CD1c-positive myeloid dendritic cell (primary cell): ENCODE measurements at regions not wholly inside any gene's neighbourhood (a gene's known extent, or its start where the extent isn't known, plus 50 kb on each side); places are given as distances from the start of the nearest gene placed in this dataset.

Experiments used
- DNase-seq: peaks from one replicate; pipeline ENCODE4 v3.0.0-alpha.2; 2016; ENCODE audit errors: extremely low spot score

DNA sequence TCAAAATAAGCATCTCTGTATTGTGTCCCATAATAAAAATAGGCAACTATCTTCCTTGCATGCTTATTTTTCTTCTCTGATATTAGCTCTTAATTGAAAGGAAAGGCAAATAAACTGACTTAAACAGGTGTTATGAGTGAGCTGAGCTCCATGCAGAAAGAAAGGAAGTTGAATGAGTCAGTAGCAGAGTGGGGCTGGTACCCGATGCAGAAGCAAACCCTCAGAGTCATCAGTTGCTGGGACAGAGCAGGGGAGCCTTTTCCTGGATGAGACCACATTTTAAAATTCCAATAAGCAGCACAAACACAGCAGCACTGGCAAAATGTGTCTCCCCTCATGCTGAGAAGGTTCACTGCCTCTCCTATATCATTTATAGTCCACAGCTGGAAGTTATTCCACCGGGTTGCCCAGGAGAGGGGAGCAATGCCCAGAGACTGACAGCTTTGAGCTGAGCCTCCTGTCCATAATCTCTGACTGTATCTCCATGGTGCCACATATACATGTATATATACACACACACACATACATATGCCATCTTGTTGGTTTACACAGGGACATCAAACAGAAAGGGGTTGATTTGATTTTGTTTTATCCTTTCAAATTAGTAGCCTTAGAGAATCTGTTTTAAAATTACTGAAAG is 274.3 kb upstream of the PPARGC1A start:
- no peak for DNase-seq

- DNase-seq: no peak
These were observed 273.5 kb upstream of the PPARGC1A start for GRCh38 chr4:24163314-24163713.

DNA sequence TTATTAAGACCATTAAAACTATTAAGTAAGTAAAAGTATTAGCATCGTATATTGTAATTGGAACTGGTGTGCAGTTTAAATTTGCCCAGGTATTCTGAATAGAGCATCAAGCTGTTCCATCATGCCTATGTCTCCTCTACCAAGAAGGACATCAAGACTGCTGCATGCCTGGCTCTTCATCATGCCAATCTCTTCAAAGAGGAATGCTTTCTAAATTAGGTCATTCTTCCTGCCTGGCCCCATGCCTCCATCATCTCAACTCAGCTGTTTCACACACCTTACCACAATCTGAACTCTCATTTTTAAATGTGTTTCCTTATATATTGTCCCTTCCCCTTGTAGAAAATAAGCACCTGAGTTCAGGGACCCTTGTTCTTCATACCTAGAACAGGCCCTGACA is 270.5 kb upstream of the PPARGC1A start:
- DNase-seq: no peak

DNA sequence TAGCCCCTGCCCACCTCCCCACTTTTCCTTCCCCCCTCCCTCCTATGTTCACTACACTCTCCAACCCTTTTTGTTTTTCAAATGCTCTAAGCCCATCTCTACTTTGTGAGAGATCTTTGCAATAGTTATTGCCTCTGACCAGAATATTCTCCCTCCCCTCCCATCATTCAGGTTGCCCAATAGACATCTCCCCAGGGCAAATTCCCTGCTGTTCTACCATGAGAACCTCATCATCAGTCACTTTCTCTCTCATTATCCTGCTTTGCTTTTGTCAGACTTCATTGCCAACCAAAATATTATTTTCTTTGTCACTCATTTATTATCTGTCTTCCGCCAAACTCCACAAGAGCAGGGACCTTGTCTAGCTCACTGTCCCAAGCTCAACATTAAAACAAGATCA is 268.2 kb upstream of the PPARGC1A start:
- no peak for DNase-seq

DNA sequence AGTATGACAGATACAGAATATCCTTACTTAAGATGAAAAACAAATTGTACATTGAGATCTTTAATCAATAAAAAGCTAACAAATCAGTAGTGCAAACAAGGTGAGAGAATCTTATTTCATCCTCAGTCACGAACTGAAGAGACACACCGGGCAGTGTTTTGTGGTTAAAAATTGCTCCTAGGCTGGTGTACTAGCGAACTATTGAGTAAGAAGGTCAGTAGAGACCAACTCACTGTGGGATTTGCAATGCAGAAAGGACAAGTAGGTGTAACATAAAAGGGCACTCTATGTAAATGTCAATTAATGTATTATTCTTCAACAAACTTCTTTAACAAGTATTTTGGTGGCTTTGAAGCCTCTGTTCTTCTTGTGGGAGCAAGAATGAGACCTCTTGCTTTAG is 260.2 kb upstream of the PPARGC1A start:
- DNase-seq: no peak

DNA sequence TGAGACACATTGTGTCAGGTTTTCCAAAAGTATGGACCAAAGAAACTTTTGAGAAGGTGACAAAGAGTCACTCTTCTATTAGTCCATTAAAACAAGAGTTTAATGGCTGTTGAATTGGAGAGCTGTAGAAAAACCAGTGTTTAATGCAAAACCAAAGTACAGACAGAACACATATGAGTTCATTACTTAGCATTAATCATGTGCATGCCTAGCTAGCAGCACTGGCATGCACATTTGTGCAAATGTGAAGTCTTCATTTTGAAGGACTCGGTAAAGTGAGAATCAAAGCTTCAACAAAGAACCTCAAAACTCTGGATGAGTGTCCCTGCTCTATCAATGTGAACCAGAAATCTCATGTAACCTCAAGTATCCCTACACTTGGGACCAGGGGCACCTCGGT is 256.3 kb upstream of the PPARGC1A start:
- DNase-seq: no peak

- no peak for DNase-seq
These were observed 255.7 kb upstream of the PPARGC1A start for GRCh38 chr4:24145591-24145990.

DNA sequence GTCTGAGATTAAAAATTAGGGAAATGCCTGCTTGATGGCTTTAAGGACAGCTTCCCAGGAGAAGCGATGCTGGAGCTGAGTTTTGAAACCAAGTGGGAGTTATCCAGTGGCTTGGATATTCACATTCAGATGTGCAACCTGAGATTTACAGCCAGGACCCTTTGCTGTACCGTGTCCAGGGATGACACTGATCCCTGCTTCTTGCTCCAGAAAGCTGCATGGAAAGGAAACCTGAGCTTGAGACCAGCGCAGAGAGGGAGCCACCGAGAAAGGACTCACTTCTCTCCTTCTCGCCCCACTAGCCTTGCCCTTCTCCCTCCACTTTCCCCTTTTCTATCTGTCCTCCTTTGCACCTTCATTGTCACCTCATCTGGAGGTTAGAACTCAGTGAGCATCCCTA is 254.5 kb upstream of the PPARGC1A start:
- DNase-seq: no peak

GRCh38 chr4:24143741-24144140 is 253.9 kb upstream of the PPARGC1A start:
- no peak for DNase-seq

GRCh38 chr4:24141836-24142235 is 252.0 kb upstream of the PPARGC1A start:
- no peak for DNase-seq

GRCh38 chr4:24140892-24141291 is 251.0 kb upstream of the PPARGC1A start:
- no peak for DNase-seq

DNA sequence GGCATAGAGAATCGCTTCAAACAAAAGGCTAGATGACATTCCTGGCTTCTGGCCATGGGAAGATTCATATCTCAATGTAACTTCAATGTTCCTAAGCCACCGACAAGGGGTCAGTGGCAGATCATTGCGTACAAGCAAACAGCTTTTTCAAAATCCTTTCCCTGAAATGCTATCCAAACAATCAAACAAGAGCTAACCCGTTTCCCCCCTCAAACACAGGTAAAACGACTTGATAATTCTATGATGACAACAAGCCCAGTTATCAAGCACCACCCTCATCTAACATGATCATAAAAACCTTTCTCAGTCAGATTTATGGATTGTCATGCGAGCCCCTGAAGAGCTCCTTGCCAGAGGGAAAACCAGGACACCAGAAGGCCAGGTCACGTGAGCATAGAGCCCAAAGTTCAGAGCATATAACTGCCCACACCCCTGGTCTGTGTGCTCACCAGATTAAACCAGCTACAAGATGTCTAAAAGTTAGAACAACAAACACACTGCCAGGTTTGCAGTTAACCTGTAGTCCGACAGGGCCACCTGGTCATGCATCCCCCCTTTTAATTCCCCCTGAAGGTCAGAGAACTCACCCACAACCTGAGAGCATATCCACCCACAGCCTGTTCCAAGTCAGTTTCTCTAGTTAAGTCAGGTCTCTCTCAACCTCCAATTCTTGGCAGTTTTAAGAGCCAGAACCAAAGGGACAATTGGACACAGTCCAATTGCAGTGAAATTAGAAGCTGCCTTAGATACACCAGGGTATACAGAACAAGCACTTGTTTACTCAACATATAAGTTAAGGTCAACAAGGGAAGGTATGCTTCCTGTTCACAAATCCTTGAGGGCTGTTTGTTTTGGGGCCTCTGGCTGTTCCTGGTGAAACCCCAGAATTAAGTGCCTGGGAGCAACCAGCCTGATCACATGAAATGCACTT is 248.1 kb upstream of the PPARGC1A start:
- no peak for DNase-seq

DNA sequence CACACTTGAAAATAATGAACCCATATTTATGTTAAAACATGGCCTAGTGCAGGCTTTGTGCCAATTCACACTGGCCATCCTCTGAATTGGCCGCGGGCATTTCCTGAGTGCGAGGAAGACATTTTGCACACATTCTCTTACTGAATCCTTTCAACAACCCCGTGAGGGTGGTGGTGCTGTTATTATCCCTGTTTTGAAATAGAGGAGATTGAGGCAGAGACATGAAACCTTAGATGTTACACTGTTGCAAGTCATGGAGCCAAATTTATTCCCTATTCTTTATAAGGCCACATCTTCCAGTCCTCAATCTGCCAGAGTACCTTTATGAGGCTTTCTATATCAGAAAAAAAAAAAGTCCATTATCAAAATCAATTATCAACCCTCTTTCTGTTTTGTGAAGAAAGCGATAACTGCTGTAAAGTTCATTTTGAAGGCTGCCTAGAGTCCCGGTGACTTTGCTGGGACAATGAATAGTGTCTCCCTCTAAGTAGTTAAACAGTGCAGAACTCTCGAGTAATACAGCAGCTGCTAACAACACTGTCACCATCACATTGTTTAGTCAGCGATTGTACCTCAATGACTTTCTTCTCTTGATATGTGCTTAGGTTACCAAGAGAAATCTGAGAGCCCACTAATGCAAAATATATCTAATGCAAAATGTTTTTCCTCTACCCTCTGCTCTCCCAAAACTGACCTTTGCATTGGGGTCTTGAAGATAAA is 242.3 kb upstream of the PPARGC1A start:
- no peak for DNase-seq

- no peak for DNase-seq
These were observed 240.8 kb upstream of the PPARGC1A start for GRCh38 chr4:24130637-24131036.

GRCh38 chr4:24126776-24127175 is 236.9 kb upstream of the PPARGC1A start:
- DNase-seq: no peak

DNA sequence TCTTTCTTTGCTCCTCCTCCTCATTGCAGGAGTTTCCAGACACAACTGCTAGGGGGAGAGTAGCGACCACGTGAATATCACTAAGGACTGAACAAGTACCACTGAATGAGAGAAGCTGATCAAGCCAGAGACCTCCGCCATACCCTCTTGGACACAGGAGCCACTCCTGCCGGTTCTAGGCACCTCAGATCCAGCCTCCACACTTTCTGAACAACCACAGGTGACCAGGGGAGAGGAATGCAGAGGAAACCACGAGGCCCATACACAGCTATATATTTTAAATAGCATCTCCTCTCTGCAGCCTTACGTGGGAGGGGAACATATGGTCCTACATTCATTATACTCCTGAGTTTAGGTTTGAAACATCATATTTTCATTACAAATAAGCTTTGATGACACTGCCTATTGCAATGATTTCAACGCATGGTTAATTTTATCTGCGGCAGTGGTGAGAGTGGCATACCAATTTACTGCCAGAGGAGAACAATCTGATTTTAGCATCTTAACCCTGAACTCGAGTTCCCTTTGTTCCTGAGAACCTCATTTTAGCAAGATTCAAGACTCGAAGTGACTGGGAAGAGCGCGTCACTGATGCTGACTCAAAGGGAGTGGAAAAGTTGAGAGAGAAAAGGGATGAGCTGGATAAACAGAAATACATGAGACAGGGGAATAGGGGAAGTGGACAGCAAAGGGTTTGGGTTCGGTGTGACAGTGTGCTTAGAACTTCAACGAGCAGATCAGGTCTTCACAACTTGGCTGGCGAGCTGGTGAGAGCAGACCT is 231.7 kb upstream of the PPARGC1A start:
- no peak for DNase-seq

DNA sequence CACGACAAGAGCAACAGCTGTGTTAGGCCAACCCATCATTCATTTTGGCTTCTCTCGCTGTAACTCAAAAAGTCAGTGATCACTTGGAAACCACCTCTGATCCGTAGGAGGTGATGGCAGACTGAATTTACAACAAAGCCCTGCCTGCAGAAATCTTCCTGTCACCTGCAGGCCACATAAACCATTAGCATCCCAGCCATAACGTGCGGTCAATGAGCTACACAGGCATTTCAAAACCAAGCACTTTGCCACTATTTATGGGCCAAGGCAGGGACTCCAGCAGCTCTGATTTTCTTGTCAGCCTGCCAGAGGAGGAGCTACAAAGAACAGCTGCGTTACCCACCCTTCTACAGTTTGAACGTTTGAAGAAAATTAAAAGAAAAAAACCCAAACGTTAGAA is 228.1 kb upstream of the PPARGC1A start:
- DNase-seq: no peak

- no peak for DNase-seq
These were observed 226.3 kb upstream of the PPARGC1A start for GRCh38 chr4:24116107-24116506.

GRCh38 chr4:24114919-24115500 is 225.2 kb upstream of the PPARGC1A start:
- no peak for DNase-seq

- no peak for DNase-seq
These were observed 224.6 kb upstream of the PPARGC1A start for GRCh38 chr4:24114444-24114843.

GRCh38 chr4:24112466-24112865 is 222.6 kb upstream of the PPARGC1A start:
- no peak for DNase-seq
